HEK293 (cell line): ENCODE measurements at regions not wholly inside any gene's neighbourhood (a gene's known extent, or its start where the extent isn't known, plus 50 kb on each side); places are given as distances from the start of the nearest gene placed in this dataset.
A peak's percentile ranks its signal among the peaks of the same experiment; 100 is the strongest.

Experiments
- CTCF ChIA-PET: fragments of 350-600 bp; formaldehyde crosslinking; extraction: SDS; loops from one replicate; lab custom pipeline; 2021; ENCODE audit warnings: antibody characterized with exemption; lab: Yijun Ruan, JAX
- POLR2A ChIA-PET: fragments of 300-600 bp; formaldehyde crosslinking; extraction: SDS; loops from one replicate; lab custom pipeline; 2020; ENCODE audit warnings: antibody characterized with exemption, inconsistent platforms; lab: Yijun Ruan, JAX
- H3K27ac ChIP-seq: fragments of 200-500 bp; sonication (Bioruptor generic); 2 replicates; pipeline ENCODE4 v1.5.1; 2014; ENCODE audit warnings: low read depth, low read length, control low read depth, inconsistent platforms; ENCODE audit errors: extremely low read depth
- H3K36me3 ChIP-seq, 2 experiments: fragments of 200-500 bp in 1 of 2; sonication (Bioruptor generic) in 1 of 2; 1 replicate in 1 of 2; 2 replicates in 1 of 2; pipeline ENCODE4 v1.5.1; 2014 to 2017; ENCODE audit warnings: inconsistent platforms in 2 of 2, low read length in 2 of 2; ENCODE audit not compliant: control insufficient read depth in 2 of 2, insufficient read depth in 1 of 2
- H3K4me1 ChIP-seq: fragments of 200-500 bp; sonication (Bioruptor generic); 2 replicates; pipeline ENCODE4 v1.5.1; 2014; ENCODE audit warnings: mild to moderate bottlenecking, low read length, inconsistent platforms; ENCODE audit not compliant: control insufficient read depth, insufficient read depth
- H3K4me3 ChIP-seq: 2 replicates; pipeline ENCODE4 v1.5.1; 2011; ENCODE audit warnings: low read depth, mild to moderate bottlenecking, control low read depth, low read length, moderate library complexity
- H3K9me3 ChIP-seq: fragments of 200-500 bp; sonication (Bioruptor generic); 2 replicates; pipeline ENCODE4 v1.5.1; 2014; ENCODE audit warnings: low read depth, low read length, inconsistent platforms; ENCODE audit not compliant: control insufficient read depth, insufficient read depth
- GLIS1 ChIP-seq: fragments of 450-650 bp; formaldehyde crosslinking; IDR thresholded peaks from 2 replicates; pipeline ENCODE4 v1.5.1; 2016; ENCODE audit warnings: missing biosample characterization, missing genetic modification characterization
- KLF10 ChIP-seq: fragments of 450-650 bp; IDR thresholded peaks from 2 replicates; pipeline ENCODE4 v1.5.1; 2018; ENCODE audit warnings: missing biosample characterization, mild to moderate bottlenecking, missing genetic modification characterization
- KLF9 ChIP-seq: fragments of 450-650 bp; formaldehyde crosslinking; IDR thresholded peaks from 2 replicates; pipeline ENCODE4 v1.5.1; 2016; ENCODE audit warnings: missing biosample characterization, missing genetic modification characterization, low read depth
- SALL2 ChIP-seq: fragments of 450-650 bp; formaldehyde crosslinking; IDR thresholded peaks from 2 replicates; pipeline ENCODE4 v1.5.0; 2017; ENCODE audit warnings: missing biosample characterization, mild to moderate bottlenecking, missing genetic modification characterization, borderline replicate concordance
- ZBTB17 ChIP-seq: fragments of 450-650 bp; formaldehyde crosslinking; IDR thresholded peaks from 2 replicates; pipeline ENCODE4 v1.5.1; 2016; ENCODE audit warnings: missing biosample characterization, missing genetic modification characterization
- ZBTB48 ChIP-seq: fragments of 450-650 bp; formaldehyde crosslinking; IDR thresholded peaks from 2 replicates; pipeline ENCODE4 v1.5.1; 2016; ENCODE audit warnings: missing biosample characterization, missing genetic modification characterization
- ZBTB8A ChIP-seq: fragments of 450-650 bp; formaldehyde crosslinking; IDR thresholded peaks from 2 replicates; pipeline ENCODE4 v1.5.1; 2016; ENCODE audit warnings: missing biosample characterization, missing genetic modification characterization
- ZFHX2 ChIP-seq: fragments of 450-650 bp; formaldehyde crosslinking; conservative IDR thresholded peaks from 2 replicates; pipeline ENCODE4 v1.5.1; 2016; ENCODE audit warnings: missing biosample characterization, missing genetic modification characterization
- ZFP69B ChIP-seq: fragments of 450-650 bp; formaldehyde crosslinking; IDR thresholded peaks from 2 replicates; pipeline ENCODE4 v1.5.1; 2016; ENCODE audit warnings: missing biosample characterization, missing genetic modification characterization
- ZIC2 ChIP-seq: fragments of 450-650 bp; formaldehyde crosslinking; IDR thresholded peaks from 2 replicates; pipeline ENCODE4 v1.5.1; 2016; ENCODE audit warnings: missing biosample characterization, missing genetic modification characterization
- ZNF112 ChIP-seq: fragments of 450-650 bp; formaldehyde crosslinking; IDR thresholded peaks from 2 replicates; pipeline ENCODE4 v1.5.0; 2017; ENCODE audit warnings: missing biosample characterization, missing genetic modification characterization
- ZNF121 ChIP-seq: fragments of 450-650 bp; formaldehyde crosslinking; IDR thresholded peaks from 2 replicates; pipeline ENCODE4 v1.5.1; 2016; ENCODE audit warnings: missing biosample characterization, missing genetic modification characterization
- ZNF239 ChIP-seq: fragments of 450-650 bp; formaldehyde crosslinking; IDR thresholded peaks from 2 replicates; pipeline ENCODE4 v1.5.1; 2016; ENCODE audit warnings: missing biosample characterization, missing genetic modification characterization
- ZNF24 ChIP-seq: fragments of 450-650 bp; formaldehyde crosslinking; IDR thresholded peaks from 2 replicates; pipeline ENCODE4 v1.5.1; 2016; ENCODE audit warnings: missing biosample characterization, missing genetic modification characterization
- ZNF266 ChIP-seq: fragments of 450-650 bp; formaldehyde crosslinking; IDR thresholded peaks from 2 replicates; pipeline ENCODE4 v1.5.1; 2016; ENCODE audit warnings: missing biosample characterization, missing genetic modification characterization, low read depth
- ZNF423 ChIP-seq: fragments of 450-650 bp; formaldehyde crosslinking; IDR thresholded peaks from 2 replicates; pipeline ENCODE4 v1.5.1; 2016; ENCODE audit warnings: missing biosample characterization, missing genetic modification characterization
- ZNF529 ChIP-seq: fragments of 450-650 bp; formaldehyde crosslinking; IDR thresholded peaks from 2 replicates; pipeline ENCODE4 v1.5.1; 2017; ENCODE audit warnings: missing genetic modification characterization, missing biosample characterization; ENCODE audit not compliant: insufficient replicate concordance
- ZNF530 ChIP-seq: fragments of 450-650 bp; formaldehyde crosslinking; IDR thresholded peaks from 2 replicates; pipeline ENCODE4 v1.5.1; 2016; ENCODE audit warnings: low read depth, missing biosample characterization, missing genetic modification characterization
- ZNF600 ChIP-seq: fragments of 450-650 bp; formaldehyde crosslinking; IDR thresholded peaks from 2 replicates; pipeline ENCODE4 v1.5.1; 2016; ENCODE audit warnings: missing biosample characterization, missing genetic modification characterization
- ZNF624 ChIP-seq: fragments of 450-650 bp; formaldehyde crosslinking; IDR thresholded peaks from 2 replicates; pipeline ENCODE4 v1.5.1; 2017; ENCODE audit warnings: missing biosample characterization, missing genetic modification characterization
- ZNF629 ChIP-seq: fragments of 450-650 bp; formaldehyde crosslinking; IDR thresholded peaks from 2 replicates; pipeline ENCODE4 v1.5.1; 2017; ENCODE audit warnings: missing biosample characterization, missing genetic modification characterization
- ZNF791 ChIP-seq: fragments of 450-650 bp; formaldehyde crosslinking; IDR thresholded peaks from 2 replicates; pipeline ENCODE4 v1.5.1; 2016; ENCODE audit warnings: missing biosample characterization, missing genetic modification characterization
- ZNF843 ChIP-seq: fragments of 450-650 bp; formaldehyde crosslinking; IDR thresholded peaks from 2 replicates; pipeline ENCODE4 v1.5.1; 2016; ENCODE audit warnings: missing biosample characterization, missing genetic modification characterization
- ZXDB ChIP-seq: fragments of 450-650 bp; formaldehyde crosslinking; IDR thresholded peaks from 2 replicates; pipeline ENCODE4 v1.5.1; 2016; ENCODE audit warnings: missing biosample characterization, missing genetic modification characterization
- TF ChIP-seq, protein P1 (sequence below): fragments of 450-650 bp; IDR thresholded peaks from 2 replicates; pipeline ENCODE4 v1.5.1; 2018; ENCODE audit warnings: missing biosample characterization, mild to moderate bottlenecking, missing genetic modification characterization
- TF ChIP-seq, protein P2 (sequence below): fragments of 450-650 bp; formaldehyde crosslinking; IDR thresholded peaks from 2 replicates; pipeline ENCODE4 v1.5.1; 2016; ENCODE audit warnings: missing biosample characterization, missing genetic modification characterization
- TF ChIP-seq, protein P3 (sequence below): fragments of 450-650 bp; formaldehyde crosslinking; IDR thresholded peaks from 2 replicates; pipeline ENCODE4 v1.5.1; 2017; ENCODE audit warnings: missing biosample characterization, missing genetic modification characterization
- TF ChIP-seq, protein P4 (sequence below): fragments of 450-650 bp; formaldehyde crosslinking; IDR thresholded peaks from 2 replicates; pipeline ENCODE4 v1.5.1; 2016; ENCODE audit warnings: missing biosample characterization, missing genetic modification characterization

DNA sequence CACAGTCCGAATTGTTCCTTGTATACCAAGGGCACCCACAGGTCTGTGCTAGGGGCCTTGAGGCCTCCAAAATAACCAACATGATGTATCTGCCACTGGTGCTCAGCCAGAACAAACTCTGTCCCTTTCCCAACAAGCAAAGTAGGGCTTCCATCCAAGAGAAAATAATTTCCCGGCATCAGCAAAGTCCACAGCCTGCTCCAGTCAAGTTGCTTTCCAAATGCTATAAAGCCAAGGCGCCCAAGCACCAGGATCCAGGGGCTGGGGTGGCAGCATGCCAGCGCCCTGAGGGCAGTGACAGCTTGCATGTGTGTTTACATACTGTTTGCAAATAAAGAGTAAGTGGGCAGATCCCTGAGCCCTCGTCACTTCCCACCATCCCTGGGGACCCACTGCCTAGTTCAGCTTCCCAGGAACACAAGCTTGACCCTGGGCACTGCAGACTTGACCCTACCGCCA lies 155.9 kb downstream of the ERCC6L2 start:
- no peak overlapping the region for H3K4me3 ChIP-seq
- CTCF ChIA-PET = no interaction called here
- TF ChIP-seq ZNF600 (tag by site-specific recombination) (peak; percentile 43; the same call in 1 of the 2 replicates), ZNF624 (tag by site-specific recombination) (no peak), ZIC2 (peak; percentile 50), ZNF629 (0 out of 2 replicates have a peak, but pooled peaks have one; percentile 22), ZFHX2 (tag by site-specific recombination) (peak; percentile 81), ZNF529 (no peak), KLF9 (tag by site-specific recombination) (no peak), ZNF266 (tag by site-specific recombination) (no peak), ZBTB17 (tag by site-specific recombination) (peak; percentile 33; the same call in 1 of the 2 replicates), ZNF239 (tag by site-specific recombination) (no peak), ZNF423 (tag by site-specific recombination) (peak; percentile 74), ZXDB (peak; percentile 58), KLF10 (tag by site-specific recombination) (0 out of 2 replicates have a peak, but pooled peaks have one; percentile 22), ZNF843 (tag by site-specific recombination) (0 out of 2 replicates have a peak, but pooled peaks have one; percentile 24), ZNF121 (tag by site-specific recombination) (no peak), ZNF24 (tag by site-specific recombination) (no peak), ZNF791 (tag by site-specific recombination) (no peak), ZFP69B (tag by site-specific recombination) (no peak), GLIS1 (no peak), ZBTB48 (peak; percentile 92), ZNF530 (peak; percentile 93), ZBTB8A (tag by site-specific recombination) (peak; percentile 38), SALL2 (tag by site-specific recombination) (no peak), ZNF112 (tag by site-specific recombination) (no peak)
- TF ChIP-seq, protein P1, sequence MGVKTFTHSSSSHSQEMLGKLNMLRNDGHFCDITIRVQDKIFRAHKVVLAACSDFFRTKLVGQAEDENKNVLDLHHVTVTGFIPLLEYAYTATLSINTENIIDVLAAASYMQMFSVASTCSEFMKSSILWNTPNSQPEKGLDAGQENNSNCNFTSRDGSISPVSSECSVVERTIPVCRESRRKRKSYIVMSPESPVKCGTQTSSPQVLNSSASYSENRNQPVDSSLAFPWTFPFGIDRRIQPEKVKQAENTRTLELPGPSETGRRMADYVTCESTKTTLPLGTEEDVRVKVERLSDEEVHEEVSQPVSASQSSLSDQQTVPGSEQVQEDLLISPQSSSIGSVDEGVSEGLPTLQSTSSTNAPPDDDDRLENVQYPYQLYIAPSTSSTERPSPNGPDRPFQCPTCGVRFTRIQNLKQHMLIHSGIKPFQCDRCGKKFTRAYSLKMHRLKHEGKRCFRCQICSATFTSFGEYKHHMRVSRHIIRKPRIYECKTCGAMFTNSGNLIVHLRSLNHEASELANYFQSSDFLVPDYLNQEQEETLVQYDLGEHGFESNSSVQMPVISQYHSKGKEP (tag by site-specific recombination) = peak; percentile 77; the same call in 1 of the 2 replicates
- TF ChIP-seq, protein P2, sequence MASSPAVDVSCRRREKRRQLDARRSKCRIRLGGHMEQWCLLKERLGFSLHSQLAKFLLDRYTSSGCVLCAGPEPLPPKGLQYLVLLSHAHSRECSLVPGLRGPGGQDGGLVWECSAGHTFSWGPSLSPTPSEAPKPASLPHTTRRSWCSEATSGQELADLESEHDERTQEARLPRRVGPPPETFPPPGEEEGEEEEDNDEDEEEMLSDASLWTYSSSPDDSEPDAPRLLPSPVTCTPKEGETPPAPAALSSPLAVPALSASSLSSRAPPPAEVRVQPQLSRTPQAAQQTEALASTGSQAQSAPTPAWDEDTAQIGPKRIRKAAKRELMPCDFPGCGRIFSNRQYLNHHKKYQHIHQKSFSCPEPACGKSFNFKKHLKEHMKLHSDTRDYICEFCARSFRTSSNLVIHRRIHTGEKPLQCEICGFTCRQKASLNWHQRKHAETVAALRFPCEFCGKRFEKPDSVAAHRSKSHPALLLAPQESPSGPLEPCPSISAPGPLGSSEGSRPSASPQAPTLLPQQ (tag by site-specific recombination) = peak; percentile 78
- TF ChIP-seq, protein P3, sequence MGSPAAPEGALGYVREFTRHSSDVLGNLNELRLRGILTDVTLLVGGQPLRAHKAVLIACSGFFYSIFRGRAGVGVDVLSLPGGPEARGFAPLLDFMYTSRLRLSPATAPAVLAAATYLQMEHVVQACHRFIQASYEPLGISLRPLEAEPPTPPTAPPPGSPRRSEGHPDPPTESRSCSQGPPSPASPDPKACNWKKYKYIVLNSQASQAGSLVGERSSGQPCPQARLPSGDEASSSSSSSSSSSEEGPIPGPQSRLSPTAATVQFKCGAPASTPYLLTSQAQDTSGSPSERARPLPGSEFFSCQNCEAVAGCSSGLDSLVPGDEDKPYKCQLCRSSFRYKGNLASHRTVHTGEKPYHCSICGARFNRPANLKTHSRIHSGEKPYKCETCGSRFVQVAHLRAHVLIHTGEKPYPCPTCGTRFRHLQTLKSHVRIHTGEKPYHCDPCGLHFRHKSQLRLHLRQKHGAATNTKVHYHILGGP (tag by site-specific recombination) = no peak
- TF ChIP-seq, protein P4, sequence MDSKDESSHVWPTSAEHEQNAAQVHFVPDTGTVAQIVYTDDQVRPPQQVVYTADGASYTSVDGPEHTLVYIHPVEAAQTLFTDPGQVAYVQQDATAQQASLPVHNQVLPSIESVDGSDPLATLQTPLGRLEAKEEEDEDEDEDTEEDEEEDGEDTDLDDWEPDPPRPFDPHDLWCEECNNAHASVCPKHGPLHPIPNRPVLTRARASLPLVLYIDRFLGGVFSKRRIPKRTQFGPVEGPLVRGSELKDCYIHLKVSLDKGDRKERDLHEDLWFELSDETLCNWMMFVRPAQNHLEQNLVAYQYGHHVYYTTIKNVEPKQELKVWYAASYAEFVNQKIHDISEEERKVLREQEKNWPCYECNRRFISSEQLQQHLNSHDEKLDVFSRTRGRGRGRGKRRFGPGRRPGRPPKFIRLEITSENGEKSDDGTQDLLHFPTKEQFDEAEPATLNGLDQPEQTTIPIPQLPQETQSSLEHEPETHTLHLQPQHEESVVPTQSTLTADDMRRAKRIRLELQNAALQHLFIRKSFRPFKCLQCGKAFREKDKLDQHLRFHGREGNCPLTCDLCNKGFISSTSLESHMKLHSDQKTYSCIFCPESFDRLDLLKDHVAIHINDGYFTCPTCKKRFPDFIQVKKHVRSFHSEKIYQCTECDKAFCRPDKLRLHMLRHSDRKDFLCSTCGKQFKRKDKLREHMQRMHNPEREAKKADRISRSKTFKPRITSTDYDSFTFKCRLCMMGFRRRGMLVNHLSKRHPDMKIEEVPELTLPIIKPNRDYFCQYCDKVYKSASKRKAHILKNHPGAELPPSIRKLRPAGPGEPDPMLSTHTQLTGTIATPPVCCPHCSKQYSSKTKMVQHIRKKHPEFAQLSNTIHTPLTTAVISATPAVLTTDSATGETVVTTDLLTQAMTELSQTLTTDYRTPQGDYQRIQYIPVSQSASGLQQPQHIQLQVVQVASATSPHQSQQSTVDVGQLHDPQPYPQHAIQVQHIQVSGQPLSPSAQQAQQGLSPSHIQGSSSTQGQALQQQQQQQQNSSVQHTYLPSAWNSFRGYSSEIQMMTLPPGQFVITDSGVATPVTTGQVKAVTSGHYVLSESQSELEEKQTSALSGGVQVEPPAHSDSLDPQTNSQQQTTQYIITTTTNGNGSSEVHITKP = 0 out of 2 replicates have a peak, but pooled peaks have one; percentile 27
- TF ChIP-seq, all 188 proteins: peak for 15
- Histone ChIP-seq H3K36me3 (no peaks in the 10 kb centered on the region; a peak in 1 of 3 replicates), H3K27ac (peak overlapping the region; percentile 24; the same call in 1 of the 2 replicates), H3K9me3 (no peaks in the 10 kb centered on the region), H3K4me1 (peaks cover 10% of the 10 kb centered on the region)
- POLR2A ChIA-PET = no interaction called here
